Activated CD8-positive, alpha-beta memory T cell treated with anti-CD3 and anti-CD28 coated beads, Interleukin-2, amount 10 ng/mL, durations not matched to agents 7 days and 5 days (primary cell): ENCODE measurements at regions not wholly inside any gene's neighbourhood (a gene's known extent, or its start where the extent isn't known, plus 50 kb on each side); places are given as distances from the start of the nearest gene placed in this dataset.

Experiments
- ATAC-seq: fragments of 150-1000 bp; cut with Tn5 transposase; one replicate; pipeline ENCODE4 v1.10.0; 2021; ENCODE audit warnings: moderate library complexity
- CTCF ChIA-PET: fragments of 350-600 bp; sonication (Branson Sonifier 250); formaldehyde crosslinking; loops from one replicate; lab custom pipeline; 2021; ENCODE audit warnings: antibody characterized with exemption; lab: Charles Lee
- DNase-seq: peaks from one replicate; pipeline ENCODE4 v3.0.0-alpha.2; 2020
- H3K27ac Mint-ChIP-seq: one replicate; pipeline ENCODE4 v1.8.0; 2021; ENCODE audit warnings: mild to moderate bottlenecking, mixed read lengths
- H3K27me3 Mint-ChIP-seq: one replicate; pipeline ENCODE4 v1.8.0; 2021; ENCODE audit warnings: mixed read lengths
- H3K36me3 Mint-ChIP-seq: one replicate; pipeline ENCODE4 v1.8.0; 2021; ENCODE audit warnings: mild to moderate bottlenecking, mixed read lengths
- H3K4me1 Mint-ChIP-seq: one replicate; pipeline ENCODE4 v1.8.0; 2021; ENCODE audit warnings: mixed read lengths
- H3K4me3 Mint-ChIP-seq: one replicate; pipeline ENCODE4 v1.8.0; 2021; ENCODE audit warnings: mild to moderate bottlenecking, moderate library complexity, mixed read lengths
- H3K9me3 Mint-ChIP-seq: one replicate; pipeline ENCODE4 v1.8.0; 2022; ENCODE audit warnings: low read depth, mixed read lengths

- Mint-ChIP-seq H3K9me3 (peaks cover 5% of the 10 kb centered on the region), H3K36me3 (no peaks in the 10 kb centered on the region), H3K4me1 (no peaks in the 10 kb centered on the region), H3K4me3 (no peak overlapping the region), H3K27ac (no peak overlapping the region), H3K27me3 (no peaks in the 10 kb centered on the region)
- ATAC-seq: no peak
- DNase-seq: no peak
- CTCF ChIA-PET: no interaction called here
Measured at GRCh38 chr10:2263561-2263960, 526.2 kb upstream of the ADARB2 start.

- ATAC-seq (no peak), DNase-seq (no peak)
- no peak overlapping the region for H3K27ac Mint-ChIP-seq
- no peaks in the 10 kb centered on the region for H3K27me3 Mint-ChIP-seq
- CTCF ChIA-PET: no interaction called here
- H3K4me3 Mint-ChIP-seq: no peak overlapping the region
- H3K36me3 Mint-ChIP-seq: no peaks in the 10 kb centered on the region
- no peaks in the 10 kb centered on the region for H3K4me1 Mint-ChIP-seq
- H3K9me3 Mint-ChIP-seq: peaks cover 5% of the 10 kb centered on the region
Measured at GRCh38 chr10:2262878-2263277, 525.6 kb upstream of the ADARB2 start.

- ATAC-seq (no peak), DNase-seq (no peak)
- Mint-ChIP-seq H3K36me3 (no peaks in the 10 kb centered on the region), H3K27me3 (no peaks in the 10 kb centered on the region), H3K9me3 (peaks cover 5% of the 10 kb centered on the region), H3K4me1 (no peaks in the 10 kb centered on the region), H3K27ac (no peak overlapping the region), H3K4me3 (no peak overlapping the region)
- CTCF ChIA-PET: no interaction called here
Measured at GRCh38 chr10:2262333-2262732, 525.0 kb upstream of the ADARB2 start.

GRCh38 chr10:2256241-2256640 lies 518.9 kb upstream of the ADARB2 start:
- H3K27ac Mint-ChIP-seq: no peak overlapping the region
- CTCF ChIA-PET: no interaction called here
- H3K9me3 Mint-ChIP-seq: peaks cover 5% of the 10 kb centered on the region
- no peak overlapping the region for H3K4me3 Mint-ChIP-seq
- H3K4me1 Mint-ChIP-seq: no peaks in the 10 kb centered on the region
- ATAC-seq (no peak), DNase-seq (no peak)
- H3K27me3 Mint-ChIP-seq: no peaks in the 10 kb centered on the region
- no peaks in the 10 kb centered on the region for H3K36me3 Mint-ChIP-seq

- H3K9me3 Mint-ChIP-seq: peaks cover 2% of the 10 kb centered on the region
- no peaks in the 10 kb centered on the region for H3K4me1 Mint-ChIP-seq
- no peak overlapping the region for H3K27ac Mint-ChIP-seq
- DNase-seq (no peak), ATAC-seq (no peak)
- H3K4me3 Mint-ChIP-seq: no peak overlapping the region
- CTCF ChIA-PET: no interaction called here
- no peaks in the 10 kb centered on the region for H3K27me3 Mint-ChIP-seq
- H3K36me3 Mint-ChIP-seq: no peaks in the 10 kb centered on the region
Measured at GRCh38 chr10:2252096-2252495, 514.8 kb upstream of the ADARB2 start.

- H3K4me3 Mint-ChIP-seq: no peak overlapping the region
- no peak overlapping the region for H3K27ac Mint-ChIP-seq
- peaks cover 2% of the 10 kb centered on the region for H3K9me3 Mint-ChIP-seq
- DNase-seq (no peak), ATAC-seq (no peak)
- CTCF ChIA-PET: no interaction called here
- H3K36me3 Mint-ChIP-seq: no peaks in the 10 kb centered on the region
- H3K4me1 Mint-ChIP-seq: no peaks in the 10 kb centered on the region
- H3K27me3 Mint-ChIP-seq: no peaks in the 10 kb centered on the region
Measured at GRCh38 chr10:2251631-2252030, 514.3 kb upstream of the ADARB2 start.

GRCh38 chr10:2246747-2247146 lies 509.4 kb upstream of the ADARB2 start:
- H3K4me3 Mint-ChIP-seq: no peak overlapping the region
- H3K36me3 Mint-ChIP-seq: no peaks in the 10 kb centered on the region
- H3K4me1 Mint-ChIP-seq: no peaks in the 10 kb centered on the region
- DNase-seq (no peak), ATAC-seq (no peak)
- CTCF ChIA-PET: no interaction called here
- no peaks in the 10 kb centered on the region for H3K27me3 Mint-ChIP-seq
- peaks cover 9% of the 10 kb centered on the region for H3K9me3 Mint-ChIP-seq
- no peak overlapping the region for H3K27ac Mint-ChIP-seq

GRCh38 chr10:2245580-2245979 lies 508.3 kb upstream of the ADARB2 start:
- CTCF ChIA-PET: no interaction called here
- ATAC-seq: no peak
- H3K27me3 Mint-ChIP-seq: no peaks in the 10 kb centered on the region

GRCh38 chr10:2244471-2244870 lies 507.1 kb upstream of the ADARB2 start:
- no peak for ATAC-seq
- H3K4me3 Mint-ChIP-seq: no peak overlapping the region
- CTCF ChIA-PET: no interaction called here

More at GRCh38 chr10:2245580-2245979, 508.3 kb upstream of the ADARB2 start:
- no peak for DNase-seq
- Mint-ChIP-seq H3K4me3 (no peak overlapping the region), H3K4me1 (no peaks in the 10 kb centered on the region), H3K36me3 (no peaks in the 10 kb centered on the region), H3K9me3 (peaks cover 9% of the 10 kb centered on the region), H3K27ac (no peak overlapping the region)

GRCh38 chr10:2236876-2237275 lies 499.6 kb upstream of the ADARB2 start:
- Mint-ChIP-seq H3K36me3 (no peaks in the 10 kb centered on the region), H3K9me3 (peaks cover 2% of the 10 kb centered on the region), H3K27me3 (no peaks in the 10 kb centered on the region), H3K27ac (no peak overlapping the region), H3K4me3 (no peak overlapping the region), H3K4me1 (no peaks in the 10 kb centered on the region)
- DNase-seq (no peak), ATAC-seq (no peak)
- CTCF ChIA-PET: no interaction called here

More at GRCh38 chr10:2244471-2244870, 507.1 kb upstream of the ADARB2 start:
- no peaks in the 10 kb centered on the region for H3K36me3 Mint-ChIP-seq
- DNase-seq: no peak
- H3K27ac Mint-ChIP-seq: no peak overlapping the region
- H3K4me1 Mint-ChIP-seq: no peaks in the 10 kb centered on the region
- no peaks in the 10 kb centered on the region for H3K27me3 Mint-ChIP-seq
- peaks cover 9% of the 10 kb centered on the region for H3K9me3 Mint-ChIP-seq

GRCh38 chr10:2232479-2232878 lies 495.2 kb upstream of the ADARB2 start:
- H3K27ac Mint-ChIP-seq: no peak overlapping the region
- H3K36me3 Mint-ChIP-seq: no peaks in the 10 kb centered on the region
- H3K27me3 Mint-ChIP-seq: no peaks in the 10 kb centered on the region
- H3K9me3 Mint-ChIP-seq: peaks cover 2% of the 10 kb centered on the region
- no peaks in the 10 kb centered on the region for H3K4me1 Mint-ChIP-seq
- no peak overlapping the region for H3K4me3 Mint-ChIP-seq
- DNase-seq (no peak), ATAC-seq (no peak)
- CTCF ChIA-PET: no interaction called here

- H3K27ac Mint-ChIP-seq: no peak overlapping the region
- H3K9me3 Mint-ChIP-seq: peaks cover 5% of the 10 kb centered on the region
- CTCF ChIA-PET: no interaction called here
- ATAC-seq (no peak), DNase-seq (no peak)
- no peaks in the 10 kb centered on the region for H3K36me3 Mint-ChIP-seq
- no peaks in the 10 kb centered on the region for H3K27me3 Mint-ChIP-seq
- H3K4me1 Mint-ChIP-seq: no peaks in the 10 kb centered on the region
- no peak overlapping the region for H3K4me3 Mint-ChIP-seq
Measured at GRCh38 chr10:2230478-2230877, 493.2 kb upstream of the ADARB2 start.

- Mint-ChIP-seq H3K4me3 (no peak overlapping the region), H3K36me3 (no peaks in the 10 kb centered on the region), H3K27ac (no peak overlapping the region), H3K9me3 (peaks cover 5% of the 10 kb centered on the region), H3K27me3 (no peaks in the 10 kb centered on the region), H3K4me1 (no peaks in the 10 kb centered on the region)
- no peak for ATAC-seq
- CTCF ChIA-PET: no interaction called here
- no peak for DNase-seq
Measured at GRCh38 chr10:2228320-2228901, 491.1 kb upstream of the ADARB2 start.

- Mint-ChIP-seq H3K27ac (no peak overlapping the region), H3K36me3 (no peaks in the 10 kb centered on the region), H3K4me3 (no peak overlapping the region), H3K9me3 (peaks cover 3% of the 10 kb centered on the region), H3K4me1 (no peaks in the 10 kb centered on the region), H3K27me3 (no peaks in the 10 kb centered on the region)
- no peak for DNase-seq
- CTCF ChIA-PET: no interaction called here
- ATAC-seq: no peak
Measured at GRCh38 chr10:2225609-2226008, 488.3 kb upstream of the ADARB2 start.
